SIG-M5 treated with dmso at 0.1 percent for 504 hours (cell line): ENCODE measurements at regions not wholly inside any gene's neighbourhood (a gene's known extent, or its start where the extent isn't known, plus 50 kb on each side); places are given as distances from the start of the nearest gene placed in this dataset.
"Not testable (repeated sequence)": the region's sequence is repeated elsewhere in the genome, so short reads cannot be mapped to it uniquely, and the experiment has no call there.

ENCODE experiments used
- DNase-seq: peaks from one replicate; lab custom pipeline; 2025; ENCODE audit not compliant: unreplicated experiment; lab: John Stamatoyannopoulos, UW

GRCh38 chr3:88657459-88657858 is 450.0 kb upstream of the EPHA3 start:
- no peak for DNase-seq

GRCh38 chr3:88661433-88661824 is 446.0 kb upstream of the EPHA3 start:
- DNase-seq, result no peak

GRCh38 chr3:88668180-88668579 is 439.2 kb upstream of the EPHA3 start:
- DNase-seq, result no peak

- no peak for DNase-seq
Observed at GRCh38 chr3:88671573-88671972, 435.8 kb upstream of the EPHA3 start.

- no peak for DNase-seq
Observed at GRCh38 chr3:88677298-88677697, 430.1 kb upstream of the EPHA3 start.

- no peak for DNase-seq
Observed at GRCh38 chr3:88678747-88679146, 428.7 kb upstream of the EPHA3 start.

- DNase-seq, result no peak
Observed at GRCh38 chr3:88690287-88690686, 417.1 kb upstream of the EPHA3 start.

GRCh38 chr3:88691081-88691480 is 416.3 kb upstream of the EPHA3 start:
- DNase-seq, result no peak

- DNase-seq, result no peak
Observed at GRCh38 chr3:88703501-88704059, 403.8 kb upstream of the EPHA3 start.

GRCh38 chr3:88704338-88704737 is 403.1 kb upstream of the EPHA3 start:
- no peak for DNase-seq

- DNase-seq, result no peak
Observed at GRCh38 chr3:88707837-88708236, 399.6 kb upstream of the EPHA3 start.

- no peak for DNase-seq
Observed at GRCh38 chr3:88712552-88712951, 394.9 kb upstream of the EPHA3 start.

GRCh38 chr3:88713233-88713691 is 394.2 kb upstream of the EPHA3 start:
- DNase-seq, result no peak

GRCh38 chr3:88725440-88726165 is 381.8 kb upstream of the EPHA3 start:
- DNase-seq, result no peak

GRCh38 chr3:88732186-88732585 is 375.2 kb upstream of the EPHA3 start:
- DNase-seq, result no peak

- no peak for DNase-seq
Observed at GRCh38 chr3:88742106-88742505, 365.3 kb upstream of the EPHA3 start.

- no peak for DNase-seq
Observed at GRCh38 chr3:88742674-88743507, 364.5 kb upstream of the EPHA3 start.

- DNase-seq, result no peak
Observed at GRCh38 chr3:88744896-88745295, 362.5 kb upstream of the EPHA3 start.

GRCh38 chr3:88747145-88747544 is 360.3 kb upstream of the EPHA3 start:
- DNase-seq, result not testable (repeated sequence)

- no peak for DNase-seq
Observed at GRCh38 chr3:88758676-88759075, 348.7 kb upstream of the EPHA3 start.

GRCh38 chr3:88767746-88768145 is 339.7 kb upstream of the EPHA3 start:
- no peak for DNase-seq

GRCh38 chr3:88773766-88774165 is 333.7 kb upstream of the EPHA3 start:
- no peak for DNase-seq
